GOT3 (cell line): ENCODE measurements at regions not wholly inside any gene's neighbourhood (a gene's known extent, or its start where the extent isn't known, plus 50 kb on each side); places are given as distances from the start of the nearest gene placed in this dataset.

Experiments used
- DNase-seq: peaks from one replicate; lab custom pipeline; 2025; ENCODE audit warnings: mixed read lengths; lab: John Stamatoyannopoulos, UW

DNA sequence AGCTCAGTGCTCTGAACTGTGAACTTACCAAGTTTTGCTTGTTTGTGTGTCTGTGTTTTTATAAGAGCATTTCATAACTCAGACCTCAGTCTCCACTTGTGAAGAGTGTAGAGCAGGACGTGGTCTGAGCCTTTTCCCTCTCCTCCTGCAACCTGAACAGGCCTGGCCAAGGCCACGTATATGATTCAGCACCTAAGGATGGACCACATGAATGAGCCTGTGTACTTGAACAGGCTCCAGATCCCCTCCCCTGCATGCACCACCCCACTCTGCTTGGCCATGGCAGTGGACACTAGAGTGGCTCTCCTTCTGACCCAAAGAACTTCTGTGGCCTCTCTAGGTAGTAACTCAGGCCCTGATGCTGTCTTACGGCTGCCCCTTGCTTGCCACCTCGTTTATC is 125.9 kb upstream of the FSTL4 start:
- DNase-seq, result no peak

GRCh38 chr5:133736512-133736911 is 124.2 kb upstream of the FSTL4 start:
- DNase-seq, result no peak

- DNase-seq, result no peak
These were observed 123.0 kb upstream of the FSTL4 start for GRCh38 chr5:133735346-133735745.

DNA sequence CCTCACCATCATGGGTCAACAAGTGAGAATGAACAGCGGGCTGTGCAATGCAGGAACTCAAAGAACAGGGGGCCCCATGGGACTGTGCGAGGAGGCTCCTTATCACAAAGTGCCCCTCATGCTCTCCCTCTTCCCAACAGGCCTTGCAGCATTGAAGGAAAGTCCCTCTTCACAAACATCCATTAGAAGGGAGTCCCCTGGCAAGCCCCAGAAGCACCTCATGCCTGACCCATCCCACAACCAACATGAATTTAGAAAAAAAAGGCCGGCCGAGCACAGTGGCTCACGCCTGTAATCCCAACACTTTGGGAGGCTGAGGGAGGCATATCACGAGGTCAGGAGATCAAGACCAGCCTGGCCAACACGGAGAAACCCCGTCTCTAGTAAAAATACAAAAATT is 122.6 kb upstream of the FSTL4 start:
- DNase-seq, result no peak

- no peak for DNase-seq
These were observed 120.2 kb upstream of the FSTL4 start for GRCh38 chr5:133732536-133732935.

DNA sequence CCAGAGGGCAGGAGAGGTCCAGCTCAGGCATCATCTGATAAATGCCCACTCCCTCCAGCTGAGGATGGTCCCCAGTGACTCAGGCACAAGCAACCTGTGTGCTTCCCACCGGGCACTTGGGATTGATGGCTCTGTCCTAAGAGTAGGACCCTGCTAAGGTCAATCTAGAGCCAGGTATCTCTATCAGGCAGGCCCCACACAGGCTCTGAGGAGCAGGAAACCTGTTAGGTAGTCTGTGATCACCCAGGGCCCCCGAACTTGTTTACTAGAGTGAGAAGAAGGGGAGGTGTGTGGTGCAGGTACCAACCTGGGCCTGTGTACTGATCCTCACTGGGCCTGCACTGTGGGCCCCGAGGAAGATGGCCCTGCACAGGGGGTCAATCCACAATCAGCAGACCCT is 119.6 kb upstream of the FSTL4 start:
- no peak for DNase-seq

DNA sequence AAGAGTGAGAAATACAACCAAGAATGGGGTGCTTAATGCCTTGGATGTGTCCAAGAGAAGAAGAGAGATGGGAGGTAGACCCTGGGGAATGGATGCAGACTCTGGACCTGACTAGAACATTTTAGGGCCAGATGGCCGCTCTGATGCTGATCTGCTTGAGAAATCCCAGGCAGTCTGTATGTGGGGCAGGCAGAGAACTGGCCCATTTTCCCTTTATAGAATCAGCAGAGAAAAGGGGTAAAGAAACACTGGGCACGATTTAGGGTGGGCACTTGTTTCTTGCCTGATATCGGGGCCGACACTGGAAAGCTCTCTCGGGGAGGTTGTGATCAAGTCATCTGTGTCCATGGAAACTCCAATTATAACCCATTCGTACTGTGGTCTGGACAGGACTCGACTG is 118.5 kb upstream of the FSTL4 start:
- no peak for DNase-seq

- no peak for DNase-seq
These were observed 118.0 kb upstream of the FSTL4 start for GRCh38 chr5:133730346-133730745.

DNA sequence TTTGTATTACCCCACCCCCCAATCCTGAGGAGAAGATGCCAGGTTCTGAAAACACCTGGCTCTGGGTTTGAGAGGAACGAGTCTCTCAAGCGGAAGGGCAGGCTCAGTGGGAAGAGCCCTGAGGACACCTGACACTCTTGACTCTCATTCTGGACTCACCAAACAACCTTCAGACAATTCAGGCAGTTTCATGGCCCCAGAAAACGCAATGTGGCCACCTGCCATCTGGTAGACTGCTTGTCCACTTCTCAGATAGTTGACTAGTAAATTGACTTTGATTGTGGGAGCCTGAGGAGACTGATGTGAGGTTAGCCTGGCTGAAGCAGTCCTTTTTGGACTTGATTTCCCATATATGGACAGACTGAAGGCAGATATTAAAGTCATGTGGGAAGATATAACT is 117.5 kb upstream of the FSTL4 start:
- DNase-seq, result no peak

DNA sequence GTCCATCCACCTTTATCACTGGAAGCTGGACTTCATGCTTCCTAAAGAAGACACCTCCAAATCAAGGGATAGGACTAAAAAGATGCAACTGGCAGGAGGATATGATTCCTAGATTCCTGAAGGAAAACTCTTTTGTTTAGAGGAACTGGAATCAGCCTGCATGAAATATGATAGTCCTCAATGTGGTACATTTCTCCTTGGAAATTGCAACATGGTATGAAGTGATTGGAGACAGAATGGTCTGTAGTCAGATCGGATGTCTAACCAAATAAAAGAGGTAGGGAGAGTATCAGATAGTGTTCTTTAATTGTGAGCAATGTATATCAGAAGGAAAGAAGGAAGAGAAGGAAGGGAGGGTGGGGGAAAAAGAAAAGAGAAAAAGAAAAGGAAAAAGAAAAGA is 116.1 kb upstream of the FSTL4 start:
- no peak for DNase-seq

GRCh38 chr5:133727636-133728035 is 115.3 kb upstream of the FSTL4 start:
- no peak for DNase-seq

- DNase-seq, result no peak
These were observed 111.5 kb upstream of the FSTL4 start for GRCh38 chr5:133723651-133724366.

GRCh38 chr5:133723126-133723525 is 110.8 kb upstream of the FSTL4 start:
- no peak for DNase-seq

DNA sequence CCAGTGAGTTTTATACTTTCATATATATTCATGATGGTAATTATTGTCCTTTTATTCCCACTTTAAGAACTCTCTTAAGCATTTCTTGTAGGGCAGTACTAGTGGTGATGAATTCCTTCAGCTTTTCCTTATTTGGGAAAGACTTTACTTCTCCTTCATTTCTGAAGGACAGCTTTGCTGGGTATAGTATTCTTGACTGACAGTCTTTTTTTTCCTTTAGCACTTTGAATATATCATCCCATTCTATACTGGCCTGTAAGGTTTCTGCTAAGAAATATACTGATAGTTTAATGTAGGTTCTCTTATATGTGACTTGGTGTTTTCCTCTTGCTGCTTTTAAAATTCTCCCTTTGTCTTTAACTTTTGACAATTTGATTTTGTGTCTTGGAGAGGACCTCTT is 109.0 kb upstream of the FSTL4 start:
- DNase-seq, result no peak

DNA sequence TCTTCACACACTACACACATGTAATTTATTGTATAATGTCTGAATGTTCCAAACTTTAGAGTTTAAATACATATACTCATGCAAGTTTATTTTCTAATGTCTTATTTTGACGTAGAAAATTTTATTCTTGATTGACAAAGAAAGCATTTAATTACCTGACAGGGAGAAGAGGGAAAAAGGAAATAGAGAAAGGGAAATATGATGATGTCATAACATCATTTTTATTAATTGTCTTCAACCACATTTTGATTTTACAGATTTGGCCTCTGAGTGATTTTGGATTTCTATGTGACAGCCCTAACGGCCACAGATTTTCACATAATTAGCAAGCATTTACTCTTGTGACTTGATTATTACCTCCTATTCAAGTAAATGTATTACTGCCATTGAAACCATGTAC is 106.1 kb upstream of the FSTL4 start:
- no peak for DNase-seq

GRCh38 chr5:133716532-133717183 is 104.3 kb upstream of the FSTL4 start:
- no peak for DNase-seq

- DNase-seq, result no peak
These were observed 103.3 kb upstream of the FSTL4 start for GRCh38 chr5:133715616-133716015.

DNA sequence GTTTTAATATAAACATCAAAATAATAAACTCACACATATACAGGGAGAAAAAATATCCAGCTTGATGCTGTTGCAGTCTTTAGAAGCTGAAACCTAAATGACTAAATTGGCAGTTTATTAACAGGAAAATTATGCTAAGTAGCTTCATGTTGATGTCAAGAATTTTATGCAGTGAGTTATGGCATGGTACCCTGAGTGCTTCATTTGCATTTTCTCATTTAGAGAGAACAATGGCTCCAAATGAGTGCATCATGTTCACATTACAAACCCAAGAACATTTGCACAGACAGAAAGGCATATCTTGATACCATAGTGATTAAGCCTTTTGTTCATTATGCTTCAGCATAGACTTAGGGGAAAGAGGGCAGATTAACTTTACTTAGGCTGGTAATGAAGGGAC is 102.9 kb upstream of the FSTL4 start:
- DNase-seq, result no peak

GRCh38 chr5:133714161-133714915 is 102.0 kb upstream of the FSTL4 start:
- no peak for DNase-seq

- DNase-seq, result no peak
These were observed 101.4 kb upstream of the FSTL4 start for GRCh38 chr5:133713751-133714150.

DNA sequence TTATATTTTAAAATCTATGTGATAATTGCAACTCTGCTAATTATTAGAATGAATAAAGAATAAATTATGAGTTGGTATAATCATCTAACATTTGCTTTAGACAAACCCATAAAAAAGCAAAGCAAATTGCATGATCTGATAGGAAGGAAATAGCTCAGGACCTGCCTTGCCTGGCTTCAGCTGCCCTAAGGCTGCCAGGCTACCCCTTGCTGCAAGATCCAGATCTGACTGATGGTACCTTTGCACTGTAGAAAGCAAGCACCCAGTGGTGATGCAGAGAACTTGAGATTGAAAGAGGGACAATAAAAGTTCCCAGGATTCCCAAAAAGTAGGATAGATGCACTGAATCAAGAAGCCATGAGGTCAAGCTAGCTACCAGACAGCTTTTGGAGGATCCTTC is 100.9 kb upstream of the FSTL4 start:
- no peak for DNase-seq

- DNase-seq, result no peak
These were observed 100.2 kb upstream of the FSTL4 start for GRCh38 chr5:133712562-133712961.

DNA sequence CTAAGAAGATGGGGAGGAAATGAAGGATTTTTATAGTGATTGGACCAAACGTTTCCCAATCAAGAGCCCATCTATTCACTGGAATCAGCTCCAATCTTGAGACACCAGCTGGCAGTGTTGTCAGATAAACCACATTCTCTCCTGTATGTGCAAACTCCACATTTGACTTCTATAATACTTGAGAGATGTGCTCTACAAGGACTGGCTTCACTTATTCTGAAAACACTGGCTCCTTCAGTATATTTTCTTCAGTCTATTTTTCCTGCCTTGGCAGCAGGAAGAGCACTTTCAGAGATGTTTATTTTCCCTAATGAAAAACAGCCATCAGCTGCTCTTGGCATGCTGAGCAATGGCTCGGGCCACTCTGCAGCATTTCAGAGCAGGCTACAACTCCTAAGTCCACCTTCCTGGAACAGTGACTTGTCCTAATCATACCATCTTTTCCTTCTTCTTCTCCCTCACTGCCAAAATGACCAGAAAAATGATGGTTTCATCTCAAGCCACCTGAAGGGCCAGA is 96.9 kb upstream of the FSTL4 start:
- no peak for DNase-seq
